Astrocyte of the spinal cord (primary cell): ENCODE measurements at regions not wholly inside any gene's neighbourhood (a gene's known extent, or its start where the extent isn't known, plus 50 kb on each side); places are given as distances from the start of the nearest gene placed in this dataset.
A peak's percentile ranks its signal among the peaks of the same experiment; 100 is the strongest.
"Not testable (repeated sequence)": the region's sequence is repeated elsewhere in the genome, so short reads cannot be mapped to it uniquely, and the experiment has no call there.

ENCODE experiments used
- DNase-seq: peaks from one replicate; pipeline ENCODE4 v3.0.0; 2011; ENCODE audit warnings: low read depth, low spot score
- H3K4me3 ChIP-seq: 2 replicates; pipeline ENCODE4 v1.5.1; 2011; ENCODE audit warnings: low read depth, mild to moderate bottlenecking, low read length, moderate library complexity
- CTCF ChIP-seq: IDR thresholded peaks from 2 replicates; pipeline ENCODE4 v1.5.1; 2012; ENCODE audit warnings: low read depth, mild to moderate bottlenecking, low read length, inconsistent platforms
- in situ Hi-C: cut with HindIII; loops from 2 replicates; pipeline ENCODE4 v1.10.0; 2017; ENCODE audit warnings: low sequenced_read_pairs

DNA sequence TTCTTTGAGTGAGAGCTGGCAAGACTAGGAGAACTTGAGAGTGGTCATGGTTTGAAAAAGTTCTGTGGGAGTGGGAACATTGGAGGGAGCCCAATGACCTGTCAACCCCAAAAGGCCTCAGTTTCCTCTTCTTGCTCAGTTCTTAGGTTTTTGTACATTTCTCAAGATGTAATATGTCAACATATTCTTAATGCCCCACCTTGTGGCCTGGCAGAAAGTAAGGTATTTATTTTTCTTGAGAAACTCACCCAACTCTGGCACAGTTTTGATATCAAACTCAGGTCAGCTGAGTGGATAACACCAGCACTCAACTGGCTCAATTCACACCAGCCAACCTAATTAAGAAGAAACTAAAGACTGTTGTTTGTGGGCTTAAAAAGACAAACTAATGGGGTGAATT is 123.0 kb upstream of the SLC27A6 start:
- DNase-seq = no peak
- no peak overlapping the region for H3K4me3 ChIP-seq
- TF ChIP-seq CTCF = no peak
- in situ Hi-C loops = no loop called here

DNA sequence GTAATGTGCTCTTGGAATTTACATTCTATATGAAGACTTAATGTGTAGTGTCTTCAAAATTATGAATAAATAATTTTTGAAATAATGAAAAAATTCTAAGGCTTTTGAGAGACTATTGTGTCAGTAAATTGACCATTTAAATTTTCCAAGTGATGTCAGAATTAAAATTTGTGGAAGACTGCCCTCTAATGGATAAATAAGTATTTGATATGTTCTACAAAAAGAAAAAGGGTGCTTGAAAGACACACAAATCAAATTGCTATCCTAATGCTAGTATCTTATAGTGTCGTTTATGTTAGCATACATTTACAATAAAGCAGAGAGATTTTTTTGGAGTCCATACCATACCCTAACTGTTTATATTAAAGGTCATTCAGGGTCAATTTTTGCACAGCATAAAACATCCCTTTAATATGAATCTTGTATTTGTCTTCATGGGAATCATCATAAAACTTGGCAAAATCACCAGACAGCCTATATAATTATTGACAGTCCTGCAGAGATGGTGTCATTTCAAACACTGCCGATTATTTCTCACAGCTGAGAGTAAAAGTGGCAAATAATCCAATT is 120.8 kb upstream of the SLC27A6 start:
- peak; percentile 58 for DNase-seq
- in situ Hi-C loops = no loop called here
- peak; percentile 22 for TF ChIP-seq CTCF

DNA sequence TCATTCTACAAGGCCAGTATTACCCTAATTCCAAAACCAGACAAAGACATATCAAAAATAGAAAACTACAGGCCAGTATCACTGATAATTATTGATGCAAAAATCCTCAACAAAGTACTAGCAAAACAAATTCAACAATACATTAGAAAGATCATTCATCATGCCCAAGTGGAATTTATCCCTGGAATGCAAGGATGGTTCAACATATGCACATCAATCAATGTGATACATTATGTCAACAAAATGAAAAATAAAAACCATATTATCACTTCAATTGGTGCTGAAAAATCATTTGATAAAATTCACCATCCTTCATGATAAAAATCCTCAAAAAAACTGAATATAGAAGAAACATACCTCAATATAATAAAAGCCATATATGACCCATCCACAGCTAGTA is 115.2 kb upstream of the SLC27A6 start:
- DNase-seq = no peak

More for the DNA sequence above, 120.8 kb upstream of the SLC27A6 start:
- no peak overlapping the region for H3K4me3 ChIP-seq

GRCh38 chr5:128854931-128855330 is 110.4 kb upstream of the SLC27A6 start:
- no peak for TF ChIP-seq CTCF
- no peak for DNase-seq
- H3K4me3 ChIP-seq = no peak overlapping the region
- in situ Hi-C loops = no loop called here

More for the DNA sequence above, 115.2 kb upstream of the SLC27A6 start:
- H3K4me3 ChIP-seq = no peak overlapping the region
- no peak for TF ChIP-seq CTCF
- in situ Hi-C loops = no loop called here

GRCh38 chr5:128857076-128857677 is 108.1 kb upstream of the SLC27A6 start:
- no peak for DNase-seq
- in situ Hi-C loops = no loop called here
- TF ChIP-seq CTCF = no peak
- no peak overlapping the region for H3K4me3 ChIP-seq

GRCh38 chr5:128858995-128859394 is 106.3 kb upstream of the SLC27A6 start:
- TF ChIP-seq CTCF = no peak
- no peak for DNase-seq
- H3K4me3 ChIP-seq = no peak overlapping the region
- in situ Hi-C loops = no loop called here

GRCh38 chr5:128861155-128861554 is 104.1 kb upstream of the SLC27A6 start:
- in situ Hi-C loops, DNase-seq, H3K4me3 ChIP-seq: not testable (repeated sequence)
